ENCODE measurements at regions not wholly inside any gene's neighbourhood (a gene's known extent, or its start where the extent isn't known, plus 50 kb on each side); places are given as distances from the start of the nearest gene placed in this dataset.

- DNase-seq = no peak
Observed at GRCh38 chr5:175163586-175164275, 280.3 kb downstream of the DRD1 start.

- DNase-seq = no peak
Observed at GRCh38 chr5:175162036-175162435, 281.9 kb downstream of the DRD1 start.

GRCh38 chr5:175159956-175160355 lies 284.0 kb downstream of the DRD1 start:
- DNase-seq = no peak

GRCh38 chr5:175148636-175149172 lies 295.3 kb downstream of the DRD1 start:
- no peak for DNase-seq

- DNase-seq = no peak
Observed at GRCh38 chr5:175146733-175147132, 297.2 kb downstream of the DRD1 start.

- DNase-seq = no peak
Observed at GRCh38 chr5:175141421-175141820, 302.6 kb downstream of the DRD1 start.

GRCh38 chr5:175133185-175133584 lies 310.8 kb downstream of the DRD1 start:
- DNase-seq = no peak

- no peak for DNase-seq
Observed at GRCh38 chr5:175131432-175131831, 312.6 kb downstream of the DRD1 start.

GRCh38 chr5:175129619-175130018 lies 314.4 kb downstream of the DRD1 start:
- no peak for DNase-seq

- no peak for DNase-seq
Observed at GRCh38 chr5:175129121-175129520, 314.9 kb downstream of the DRD1 start.

GRCh38 chr5:175124821-175125220 lies 319.2 kb downstream of the DRD1 start:
- DNase-seq = no peak

GRCh38 chr5:175124251-175124813 lies 319.6 kb downstream of the DRD1 start:
- DNase-seq = no peak

GRCh38 chr5:175123542-175123941 lies 320.4 kb downstream of the DRD1 start:
- DNase-seq = no peak

GRCh38 chr5:175121457-175121856 lies 322.5 kb downstream of the DRD1 start:
- no peak for DNase-seq

GRCh38 chr5:175120412-175120811 lies 323.6 kb downstream of the DRD1 start:
- no peak for DNase-seq

- DNase-seq = no peak
Observed at GRCh38 chr5:175118700-175119309, 325.2 kb downstream of the DRD1 start.

- no peak for DNase-seq
Observed at GRCh38 chr5:175116466-175117048, 327.4 kb downstream of the DRD1 start.

GRCh38 chr5:175115831-175116230 lies 328.2 kb downstream of the DRD1 start:
- no peak for DNase-seq

- DNase-seq = no peak
Observed at GRCh38 chr5:175113947-175114346, 330.0 kb downstream of the DRD1 start.

GRCh38 chr5:175109058-175109755 lies 334.8 kb downstream of the DRD1 start:
- DNase-seq = no peak

- DNase-seq = no peak
Observed at GRCh38 chr5:175107865-175108264, 336.1 kb downstream of the DRD1 start.

GRCh38 chr5:175107028-175107588 lies 336.9 kb downstream of the DRD1 start:
- DNase-seq = no peak

GRCh38 chr5:175104677-175105076 lies 339.3 kb downstream of the DRD1 start:
- no peak for DNase-seq
